Endothelial cell of umbilical vein (primary cell): ENCODE measurements at regions not wholly inside any gene's neighbourhood (a gene's known extent, or its start where the extent isn't known, plus 50 kb on each side); places are given as distances from the start of the nearest gene placed in this dataset.

ENCODE experiments used
- BruUV-seq: library from RNA; stranded (reverse); fragments of 400-500 nt; replicated peaks from 2 replicates; lab custom pipeline; 2021; lab: Mats Ljungman, UMichigan
- CTCF ChIA-PET: fragments of 300-600, 350-600 bp; sonication (Branson Sonifier 250); formaldehyde crosslinking; loops from one replicate; lab custom pipeline; 2021; ENCODE audit warnings: antibody characterized with exemption, inconsistent platforms; lab: Charles Lee
- POLR2A ChIA-PET: fragments of 300-600, 350-600 bp; sonication (Branson Sonifier 250); formaldehyde crosslinking; loops from one replicate; lab custom pipeline; 2021; ENCODE audit warnings: antibody characterized with exemption, inconsistent platforms; lab: Charles Lee
- DNase-seq: peaks from one replicate; pipeline ENCODE4 v3.0.0-alpha.2; 2011; ENCODE audit warnings: low read depth, low spot score
- FAIRE-seq: peaks from 2 replicates; lab custom pipeline; 2011; peaks lifted over from hg19 to GRCh38; lab: Jason Lieb, UNC
- H2AFZ ChIP-seq: 2 replicates; pipeline ENCODE4 v1.6.0; 2012; ENCODE audit warnings: low read depth, low read length, control low read depth, inconsistent platforms
- H3K27ac ChIP-seq: 2 replicates; pipeline ENCODE4 v1.5.1; 2011; ENCODE audit warnings: low read depth, mild to moderate bottlenecking, control low read depth, low read length, moderate library complexity; ENCODE audit not compliant: insufficient read depth
- H3K27me3 ChIP-seq, 2 experiments: 2 replicates each; pipeline versions ENCODE4 v1.6.0 to v1.6.1; 2011; ENCODE audit warnings: low read length in 2 of 2, mixed read lengths in 1 of 2; ENCODE audit not compliant: control insufficient read depth in 2 of 2, insufficient read depth in 2 of 2
- H3K36me3 ChIP-seq, 2 experiments: 2 replicates in 1 of 2; 3 replicates in 1 of 2; pipeline ENCODE4 v1.5.1; 2011; ENCODE audit warnings: low read length in 2 of 2, mild to moderate bottlenecking in 1 of 2, moderate library complexity in 1 of 2; ENCODE audit not compliant: control insufficient read depth in 2 of 2, insufficient read depth in 2 of 2; ENCODE audit errors: extremely low read depth in 1 of 2
- H3K4me1 ChIP-seq: 3 replicates; pipeline ENCODE4 v1.5.1; 2011; ENCODE audit warnings: mild to moderate bottlenecking, low read length; ENCODE audit not compliant: control insufficient read depth, insufficient read depth; ENCODE audit errors: extremely low read depth
- H3K4me2 ChIP-seq: 2 replicates; pipeline ENCODE4 v1.6.1; 2011; ENCODE audit warnings: low read length, control low read depth, mixed read lengths; ENCODE audit not compliant: insufficient read depth
- H3K4me3 ChIP-seq, 3 experiments: fragments of 200-600 bp in 1 of 3; sonication (generic), shearing (Covaris generic) in 1 of 3; replicated peaks in 1 of 3; 2 replicates each; pipeline ENCODE4 v1.5.1; 2011 to 2016; ENCODE audit warnings: control low read depth in 3 of 3, low read length in 3 of 3, mild to moderate bottlenecking in 2 of 3, inconsistent platforms in 1 of 3, low read depth in 1 of 3, moderate library complexity in 1 of 3; ENCODE audit not compliant: insufficient read depth in 1 of 3
- H3K79me2 ChIP-seq: 2 replicates; pipeline ENCODE4 v1.6.0; 2012; ENCODE audit warnings: low read length, inconsistent platforms; ENCODE audit not compliant: control insufficient read depth, insufficient read depth
- H3K9ac ChIP-seq: replicated peaks from 2 replicates; pipeline ENCODE3; 2011; ENCODE audit warnings: low read length, control low read depth; ENCODE audit not compliant: insufficient read depth; ENCODE audit errors: extremely low read depth
- H3K9me1 ChIP-seq: replicated peaks from 3 replicates; pipeline ENCODE4 v1.6.0; 2011; ENCODE audit warnings: mild to moderate bottlenecking, low read length; ENCODE audit not compliant: control insufficient read depth, insufficient read depth; ENCODE audit errors: extremely low read depth
- H3K9me3 ChIP-seq: replicated peaks from 2 replicates; pipeline ENCODE4 v1.5.1; 2012; ENCODE audit warnings: low read length, inconsistent platforms; ENCODE audit not compliant: control insufficient read depth, insufficient read depth
- H4K20me1 ChIP-seq: replicated peaks from 2 replicates; pipeline ENCODE3; 2011; ENCODE audit warnings: mild to moderate bottlenecking, low read length; ENCODE audit not compliant: control insufficient read depth, insufficient read depth; ENCODE audit errors: extremely low read depth
- CTCF ChIP-seq, 2 donors: IDR thresholded peaks; 1 replicate in 1 of 2; 2 replicates in 1 of 2; pipeline ENCODE4 v1.5.1; 2011; ENCODE audit warnings: low read length in 2 of 2, mild to moderate bottlenecking in 2 of 2, moderate library complexity in 2 of 2, control low read depth in 1 of 2, inconsistent platforms in 1 of 2, low read depth in 1 of 2; ENCODE audit not compliant: insufficient read depth in 1 of 2; ENCODE audit errors: extremely low read depth in 1 of 2
- EZH2 ChIP-seq: IDR thresholded peaks from 2 replicates; pipeline ENCODE4 v1.6.1; 2012; ENCODE audit warnings: borderline replicate concordance, low read depth, mild to moderate bottlenecking, moderate library complexity, low read length, inconsistent platforms; ENCODE audit not compliant: severe bottlenecking
- FOS ChIP-seq: IDR thresholded peaks from 2 replicates; pipeline ENCODE4 v1.6.1; 2011; ENCODE audit warnings: mild to moderate bottlenecking, low read length, moderate library complexity, borderline replicate concordance; ENCODE audit not compliant: insufficient read depth
- GATA2 ChIP-seq: IDR thresholded peaks from 2 replicates; pipeline ENCODE4 v1.7.0; 2011; ENCODE audit warnings: low read depth, mild to moderate bottlenecking, moderate library complexity, mixed read lengths, low read length; ENCODE audit not compliant: insufficient read length, insufficient read depth
- JUN ChIP-seq: IDR thresholded peaks from 2 replicates; pipeline ENCODE4 v1.6.1; 2011; ENCODE audit warnings: borderline replicate concordance, low read depth; ENCODE audit not compliant: insufficient read length, insufficient read depth
- MAX ChIP-seq: IDR thresholded peaks from 2 replicates; pipeline ENCODE4 v1.6.1; 2011; ENCODE audit not compliant: insufficient read depth, insufficient read length
- MYC ChIP-seq: IDR thresholded peaks from one replicate; pipeline ENCODE4 v1.6.1; 2011; ENCODE audit warnings: mild to moderate bottlenecking, low read depth, low read length
- POLR2A ChIP-seq: IDR thresholded peaks from 2 replicates; pipeline ENCODE4 v1.6.1; 2012; ENCODE audit warnings: low read depth, mild to moderate bottlenecking, control low read depth, low read length
- POLR2AphosphoS5 ChIP-seq: IDR thresholded peaks from 2 replicates; pipeline ENCODE4 v1.6.1; 2012; ENCODE audit warnings: low read depth, mild to moderate bottlenecking, control low read depth, low read length, moderate library complexity; ENCODE audit not compliant: insufficient read depth
- dilution Hi-C: fragments of 300-500 bp; cut with MboI; formaldehyde crosslinking; loops from one replicate; pipeline ENCODE4 v1.15.0; 2019; ENCODE audit warnings: low sequenced_read_pairs; ENCODE audit not compliant: extremely low pct_ligation_motif_present
- intact Hi-C: fragments of 100-400 bp; cut with micrococcal nuclease; formaldehyde crosslinking; loops from one replicate; pipeline ENCODE4 v1.10.0; 2022

- no TSS peak for BruUV-seq
- Histone ChIP-seq H3K36me3 (no peaks in the 10 kb centered on the region), H3K4me3 (no peak overlapping the region), H4K20me1 (no peaks in the 10 kb centered on the region), H3K9ac (no peak overlapping the region), H3K9me3 (no peaks in the 10 kb centered on the region), H3K9me1 (no peaks in the 10 kb centered on the region), H3K4me2 (no peak overlapping the region), H3K79me2 (no peaks in the 10 kb centered on the region), H3K27me3 (no peaks in the 10 kb centered on the region), H3K27ac (no peak overlapping the region), H3K4me1 (peaks cover 18% of the 10 kb centered on the region), H2AFZ (no peak overlapping the region)
- CTCF ChIA-PET: interaction anchor here (0.6 kb wide), 1 partner anchor 1392 kb away, joined by 4 read pairs; no protein-coding TSS in a partner anchor
- dilution Hi-C loops (no loop called here), intact Hi-C loops (no loop called here)
- DNase-seq (no peak), FAIRE-seq (no peak)
- TF ChIP-seq GATA2: no peak
- no peak for TF ChIP-seq FOS
- no peak for TF ChIP-seq EZH2
- no peak for TF ChIP-seq POLR2AphosphoS5
- no peak for TF ChIP-seq POLR2A
- TF ChIP-seq MYC: no peak
- TF ChIP-seq JUN: no peak
- no peak for TF ChIP-seq CTCF (IDR thresholded peaks at IDR 0.05; ENCODE audit: extremely low read depth in 1 of 2, insufficient read depth in 1 of 2, low read depth in 1 of 2, low read length in 2 of 2)
- TF ChIP-seq MAX: no peak
- POLR2A ChIA-PET: no interaction called here
These were observed 199.6 kb downstream of the BCOR start for GRCh38 chrX:39898147-39898546.
